ENCODE measurements at regions not wholly inside any gene's neighbourhood (a gene's known extent, or its start where the extent isn't known, plus 50 kb on each side); places are given as distances from the start of the nearest gene placed in this dataset.

GRCh38 chr3:164231718-164232117, 846.6 kb downstream of the SI start:
- Histone ChIP-seq H4K20me1 (ENCODE audit: insufficient read depth, poor library complexity, severe bottlenecking) (no peaks in the 10 kb centered on the region), H3K36me3 (replicated peaks; ENCODE audit: insufficient read depth, low read depth) (no peaks in the 10 kb centered on the region), H3K4me2 (no peak overlapping the region), H3K4me3 (no peak overlapping the region), H3K9me2 (replicated peaks; ENCODE audit: insufficient read depth) (no peaks in the 10 kb centered on the region), H3K4me1 (ENCODE audit: insufficient read depth) (no peaks in the 10 kb centered on the region), H3K27me3 (no peaks in the 10 kb centered on the region), H3K9me3 (ENCODE audit: low read depth) (no peaks in the 10 kb centered on the region), H2AFZ (no peak overlapping the region), H3K79me2 (no peaks in the 10 kb centered on the region), H3K27ac (no peak overlapping the region)
- 94% methylated on average over 1 of the region's 1 CpG for WGBS (ENCODE audit: low lambda C conversion rate, missing lambda C conversion rate)
- TF ChIP-seq EZH2phosphoT487 (IDR thresholded peaks at IDR 0.05; ENCODE audit: low read depth, severe bottlenecking, unreplicated experiment) (no peak), CTCF (IDR thresholded peaks at IDR 0.05; ENCODE audit: poor library complexity) (no peak), EZH2 (IDR thresholded peaks at IDR 0.05; ENCODE audit: borderline replicate concordance) (no peak)
- no peak for DNase-seq (ENCODE audit: low spot score)

GRCh38 chr3:164230385-164231094, 847.8 kb downstream of the SI start:
- H3K36me3 ChIP-seq (replicated peaks; ENCODE audit: insufficient read depth, low read depth), result no peaks in the 10 kb centered on the region
- H2AFZ ChIP-seq, result no peak overlapping the region
- no peak for TF ChIP-seq EZH2phosphoT487 (IDR thresholded peaks at IDR 0.05; ENCODE audit: low read depth, severe bottlenecking, unreplicated experiment)
- TF ChIP-seq EZH2 (IDR thresholded peaks at IDR 0.05; ENCODE audit: borderline replicate concordance), result no peak
- TF ChIP-seq CTCF (IDR thresholded peaks at IDR 0.05; ENCODE audit: poor library complexity), result no peak

GRCh38 chr3:164224126-164224525, 854.2 kb downstream of the SI start:
- no peak overlapping the region for H2AFZ ChIP-seq
- WGBS (ENCODE audit: low lambda C conversion rate, missing lambda C conversion rate), result 55% methylated on average over 1 of the region's 1 CpG
- H3K79me2 ChIP-seq, result no peaks in the 10 kb centered on the region
- H3K36me3 ChIP-seq (replicated peaks; ENCODE audit: insufficient read depth, low read depth), result no peaks in the 10 kb centered on the region
- no peaks in the 10 kb centered on the region for H3K27me3 ChIP-seq
- no peak overlapping the region for H3K4me2 ChIP-seq
- H3K27ac ChIP-seq, result no peak overlapping the region
- H3K4me3 ChIP-seq, result no peak overlapping the region
- DNase-seq (ENCODE audit: low spot score), result no peak
- H3K4me1 ChIP-seq (ENCODE audit: insufficient read depth), result no peaks in the 10 kb centered on the region
- no peaks in the 10 kb centered on the region for H3K9me2 ChIP-seq (replicated peaks; ENCODE audit: insufficient read depth)
- no peak for TF ChIP-seq EZH2phosphoT487 (IDR thresholded peaks at IDR 0.05; ENCODE audit: low read depth, severe bottlenecking, unreplicated experiment)
- no peak for TF ChIP-seq EZH2 (IDR thresholded peaks at IDR 0.05; ENCODE audit: borderline replicate concordance)
- TF ChIP-seq CTCF (IDR thresholded peaks at IDR 0.05; ENCODE audit: poor library complexity), result no peak
- H4K20me1 ChIP-seq (ENCODE audit: insufficient read depth, poor library complexity, severe bottlenecking), result no peaks in the 10 kb centered on the region
- no peaks in the 10 kb centered on the region for H3K9me3 ChIP-seq (ENCODE audit: low read depth)

More at GRCh38 chr3:164230385-164231094, 847.8 kb downstream of the SI start:
- Histone ChIP-seq H3K4me2 (no peak overlapping the region), H3K4me1 (ENCODE audit: insufficient read depth) (no peaks in the 10 kb centered on the region), H3K4me3 (no peak overlapping the region), H3K9me3 (ENCODE audit: low read depth) (no peaks in the 10 kb centered on the region), H3K27ac (no peak overlapping the region), H3K27me3 (no peaks in the 10 kb centered on the region), H3K79me2 (no peaks in the 10 kb centered on the region), H4K20me1 (ENCODE audit: insufficient read depth, poor library complexity, severe bottlenecking) (no peaks in the 10 kb centered on the region), H3K9me2 (replicated peaks; ENCODE audit: insufficient read depth) (no peaks in the 10 kb centered on the region)
- DNase-seq (ENCODE audit: low spot score), result no peak
- 85% methylated on average over 3 of the region's 3 CpGs for WGBS (ENCODE audit: low lambda C conversion rate, missing lambda C conversion rate)

All from hepatocyte (in vitro differentiated cells).